Smooth muscle cell (in vitro differentiated cells): ENCODE measurements at regions not wholly inside any gene's neighbourhood (a gene's known extent, or its start where the extent isn't known, plus 50 kb on each side); places are given as distances from the start of the nearest gene placed in this dataset.
A peak's percentile ranks its signal among the peaks of the same experiment; 100 is the strongest.
"Not testable (repeated sequence)": the region's sequence is repeated elsewhere in the genome, so short reads cannot be mapped to it uniquely, and the experiment has no call there.

Experiments used
- DNase-seq: peaks from one replicate; lab custom pipeline; 2025; ENCODE audit not compliant: unreplicated experiment; lab: John Stamatoyannopoulos, UW
- H2AFZ ChIP-seq: fragments of 200-600 bp; sonication (generic); 2 replicates; pipeline ENCODE4 v1.6.0; 2016; ENCODE audit warnings: antibody characterized with exemption, low read depth, mild to moderate bottlenecking
- H3F3A ChIP-seq: fragments of 200-600 bp; sonication (generic); 2 replicates; pipeline ENCODE4 v1.6.0; 2017; ENCODE audit warnings: antibody characterized with exemption, low read depth
- H3K27ac ChIP-seq: fragments of 200-600 bp; sonication (generic); 2 replicates; pipeline ENCODE4 v1.5.1; 2016; ENCODE audit warnings: low read depth, mild to moderate bottlenecking
- H3K27me3 ChIP-seq: fragments of 200-600 bp; sonication (generic); 2 replicates; pipeline ENCODE4 v1.6.1; 2016; ENCODE audit warnings: low read depth, mild to moderate bottlenecking
- H3K36me3 ChIP-seq: fragments of 200-600 bp; sonication (generic); 2 replicates; pipeline ENCODE4 v1.5.1; 2016; ENCODE audit warnings: low read depth
- H3K4me1 ChIP-seq: fragments of 200-600 bp; sonication (generic); 2 replicates; pipeline ENCODE4 v1.5.1; 2016; ENCODE audit warnings: low read depth
- H3K4me2 ChIP-seq: fragments of 200-600 bp; sonication (generic); 2 replicates; pipeline ENCODE4 v1.6.0; 2016; ENCODE audit warnings: mild to moderate bottlenecking
- H3K4me3 ChIP-seq: fragments of 200-600 bp; sonication (generic); 2 replicates; pipeline ENCODE4 v1.5.1; 2016; ENCODE audit warnings: mild to moderate bottlenecking
- H3K79me2 ChIP-seq: fragments of 200-600 bp; sonication (generic); 2 replicates; pipeline ENCODE4 v1.6.0; 2016; ENCODE audit warnings: low read depth, mild to moderate bottlenecking
- H3K9ac ChIP-seq: fragments of 200-600 bp; sonication (generic); 2 replicates; pipeline ENCODE4 v1.6.0; 2016; ENCODE audit warnings: low read depth
- H3K9me3 ChIP-seq: fragments of 200-600 bp; sonication (generic); replicated peaks from 2 replicates; pipeline ENCODE4 v1.5.1; 2016; ENCODE audit warnings: low read depth
- H4K20me1 ChIP-seq: fragments of 200-600 bp; sonication (generic); 2 replicates; pipeline ENCODE4 v1.6.0; 2016; ENCODE audit warnings: low read depth
- CTCF ChIP-seq: fragments of 200-600 bp; sonication (generic); IDR thresholded peaks from 2 replicates; pipeline ENCODE4 v1.5.1; 2017; ENCODE audit warnings: borderline replicate concordance, mild to moderate bottlenecking, antibody characterized with exemption; ENCODE audit not compliant: insufficient read depth, poor library complexity, severe bottlenecking
- WGBS: methylation state at CpG from one replicate; pipeline ENCODE4 v1.1.7; 2016; ENCODE audit warnings: low lambda C conversion rate; 5-methylcytosine and 5-hydroxymethylcytosine counted together

GRCh38 chr3:75395580-75396315, 268.4 kb upstream of the FRG2C start:
- Histone ChIP-seq H3K9me3 (no peaks in the 10 kb centered on the region), H3K4me2 (no peak overlapping the region), H4K20me1 (no peaks in the 10 kb centered on the region), H3K27ac (no peak overlapping the region), H3K36me3 (no peaks in the 10 kb centered on the region), H3F3A (no peaks in the 10 kb centered on the region), H2AFZ (no peak overlapping the region), H3K27me3 (no peaks in the 10 kb centered on the region), H3K79me2 (no peaks in the 10 kb centered on the region), H3K4me3 (no peak overlapping the region), H3K4me1 (no peaks in the 10 kb centered on the region), H3K9ac (no peak overlapping the region)
- WGBS: 97% methylated on average over 53 of the region's 61 CpGs
- no peak for DNase-seq
- TF ChIP-seq CTCF: no peak

GRCh38 chr3:75396316-75396802, 267.8 kb upstream of the FRG2C start:
- H3K27me3 ChIP-seq: no peaks in the 10 kb centered on the region
- H3K4me3 ChIP-seq: no peak overlapping the region
- H3K79me2 ChIP-seq: no peaks in the 10 kb centered on the region
- H3K9me3 ChIP-seq: no peaks in the 10 kb centered on the region
- no peak for DNase-seq
- no peak for TF ChIP-seq CTCF
- H3F3A ChIP-seq: no peaks in the 10 kb centered on the region
- H4K20me1 ChIP-seq: no peaks in the 10 kb centered on the region
- no peak overlapping the region for H2AFZ ChIP-seq
- WGBS: 96% methylated on average over 29 of the region's 29 CpGs
- no peaks in the 10 kb centered on the region for H3K4me1 ChIP-seq
- H3K27ac ChIP-seq: no peak overlapping the region
- no peak overlapping the region for H3K9ac ChIP-seq
- no peaks in the 10 kb centered on the region for H3K36me3 ChIP-seq
- no peak overlapping the region for H3K4me2 ChIP-seq

GRCh38 chr3:75397486-75397885, 266.6 kb upstream of the FRG2C start:
- H2AFZ ChIP-seq, H3K36me3 ChIP-seq, H4K20me1 ChIP-seq, DNase-seq, H3K27me3 ChIP-seq, H3K9ac ChIP-seq, H3K79me2 ChIP-seq, H3K4me1 ChIP-seq, H3K4me2 ChIP-seq, H3F3A ChIP-seq, H3K9me3 ChIP-seq, H3K4me3 ChIP-seq, H3K27ac ChIP-seq: not testable (repeated sequence)
- 88% methylated on average over 20 of the region's 20 CpGs for WGBS

GRCh38 chr3:75422101-75422945, 241.8 kb upstream of the FRG2C start:
- H2AFZ ChIP-seq, H3K9me3 ChIP-seq, H3K36me3 ChIP-seq, H3K79me2 ChIP-seq, H3K27me3 ChIP-seq, H4K20me1 ChIP-seq, H3K4me3 ChIP-seq, H3F3A ChIP-seq, H3K4me2 ChIP-seq, H3K4me1 ChIP-seq, H3K27ac ChIP-seq, H3K9ac ChIP-seq: not testable (repeated sequence)
- TF ChIP-seq CTCF: peak; percentile 57
- 59% methylated on average over 18 of the region's 18 CpGs for WGBS
- peak; percentile 0 for DNase-seq

GRCh38 chr3:75425379-75425778, 238.7 kb upstream of the FRG2C start:
- 98% methylated on average over 11 of the region's 11 CpGs for WGBS
- not testable (repeated sequence) for H3K9ac ChIP-seq, H3K4me1 ChIP-seq, H4K20me1 ChIP-seq, H3K27me3 ChIP-seq, H3K36me3 ChIP-seq, H3K9me3 ChIP-seq, H3K4me2 ChIP-seq, H3K4me3 ChIP-seq, H3K27ac ChIP-seq, H2AFZ ChIP-seq, DNase-seq, H3K79me2 ChIP-seq, H3F3A ChIP-seq

- not testable (repeated sequence) for H3K9ac ChIP-seq, H3K9me3 ChIP-seq, H3K79me2 ChIP-seq, H3K4me1 ChIP-seq, H3K36me3 ChIP-seq, H3K27me3 ChIP-seq, H3K4me3 ChIP-seq, DNase-seq, H3F3A ChIP-seq, H2AFZ ChIP-seq, H4K20me1 ChIP-seq, H3K4me2 ChIP-seq, H3K27ac ChIP-seq
- 93% methylated on average over 9 of the region's 9 CpGs for WGBS
Measured at GRCh38 chr3:75427486-75427885, 236.6 kb upstream of the FRG2C start.
